Tibial nerve (tissue), 4 donors: ENCODE measurements at regions not wholly inside any gene's neighbourhood (a gene's known extent, or its start where the extent isn't known, plus 50 kb on each side); places are given as distances from the start of the nearest gene placed in this dataset.

Experiments used
- EP300 ChIP-seq, 2 donors: sonication (generic); formaldehyde crosslinking; IDR thresholded peaks; one replicate each; pipeline ENCODE4 v1.6.1; 2017; ENCODE audit warnings: antibody characterized with exemption in 2 of 2, mild to moderate bottlenecking in 1 of 2
- POLR2A ChIP-seq, 2 donors: fragments of 450-650 bp; IDR thresholded peaks; one replicate each; pipeline ENCODE4 v1.6.1; 2017; ENCODE audit warnings: antibody characterized with exemption in 2 of 2, mild to moderate bottlenecking in 2 of 2, moderate library complexity in 2 of 2
- TF ChIP-seq, protein P1 (sequence below), 5 experiments: fragments of 200-600 bp in 3 of 5; fragments of 450-650 bp in 2 of 5; sonication (generic) in 3 of 5; IDR thresholded peaks; one replicate each; pipeline ENCODE4 v1.5.1; 2016 to 2019; ENCODE audit warnings: antibody characterized with exemption in 5 of 5, mild to moderate bottlenecking in 3 of 5, moderate library complexity in 2 of 5

- TF ChIP-seq, protein P1, sequence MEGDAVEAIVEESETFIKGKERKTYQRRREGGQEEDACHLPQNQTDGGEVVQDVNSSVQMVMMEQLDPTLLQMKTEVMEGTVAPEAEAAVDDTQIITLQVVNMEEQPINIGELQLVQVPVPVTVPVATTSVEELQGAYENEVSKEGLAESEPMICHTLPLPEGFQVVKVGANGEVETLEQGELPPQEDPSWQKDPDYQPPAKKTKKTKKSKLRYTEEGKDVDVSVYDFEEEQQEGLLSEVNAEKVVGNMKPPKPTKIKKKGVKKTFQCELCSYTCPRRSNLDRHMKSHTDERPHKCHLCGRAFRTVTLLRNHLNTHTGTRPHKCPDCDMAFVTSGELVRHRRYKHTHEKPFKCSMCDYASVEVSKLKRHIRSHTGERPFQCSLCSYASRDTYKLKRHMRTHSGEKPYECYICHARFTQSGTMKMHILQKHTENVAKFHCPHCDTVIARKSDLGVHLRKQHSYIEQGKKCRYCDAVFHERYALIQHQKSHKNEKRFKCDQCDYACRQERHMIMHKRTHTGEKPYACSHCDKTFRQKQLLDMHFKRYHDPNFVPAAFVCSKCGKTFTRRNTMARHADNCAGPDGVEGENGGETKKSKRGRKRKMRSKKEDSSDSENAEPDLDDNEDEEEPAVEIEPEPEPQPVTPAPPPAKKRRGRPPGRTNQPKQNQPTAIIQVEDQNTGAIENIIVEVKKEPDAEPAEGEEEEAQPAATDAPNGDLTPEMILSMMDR (IDR thresholded peaks at IDR 0.05) = no peak
- TF ChIP-seq EP300 (IDR thresholded peaks at IDR 0.05) (no peak), POLR2A (IDR thresholded peaks at IDR 0.05) (no peak)
Observed at GRCh38 chr13:111968336-111969010, 98.5 kb upstream of the SOX1 start.
